ENCODE measurements at regions not wholly inside any gene's neighbourhood (a gene's known extent, or its start where the extent isn't known, plus 50 kb on each side); places are given as distances from the start of the nearest gene placed in this dataset.

DNA sequence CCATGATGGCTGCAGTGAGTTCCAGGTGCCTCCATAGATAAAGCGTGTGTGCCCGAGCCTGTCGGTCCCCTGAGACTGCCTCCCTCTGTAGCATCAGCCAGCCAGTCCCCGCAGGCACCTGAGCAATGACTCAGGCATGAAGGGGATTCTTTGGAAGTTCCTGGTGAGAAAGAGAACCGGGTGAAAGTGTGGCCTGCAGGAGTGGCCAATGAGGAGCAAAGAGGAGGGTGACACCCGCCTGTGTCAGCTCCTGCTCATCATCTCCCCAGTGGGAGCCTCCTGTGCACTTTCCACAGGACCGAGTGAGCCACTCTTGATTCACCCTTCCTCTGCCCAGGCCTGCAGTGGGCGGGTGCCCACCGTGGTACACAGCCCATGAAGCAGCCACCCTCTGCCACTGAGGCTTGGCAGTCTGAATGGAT lies 71.2 kb upstream of the PTPN1 start:
- TF ChIP-seq CTCF (conservative IDR thresholded peaks at IDR 0.05) (no peak), ZFX (IDR thresholded peaks at IDR 0.05) (no peak)
